Progenitor cell of endocrine pancreas (in vitro differentiated cells): ENCODE measurements at regions not wholly inside any gene's neighbourhood (a gene's known extent, or its start where the extent isn't known, plus 50 kb on each side); places are given as distances from the start of the nearest gene placed in this dataset.

ENCODE experiments used
- DNase-seq: peaks from one replicate; pipeline ENCODE4 v3.0.0; 2021; ENCODE audit warnings: low spot score; ENCODE audit not compliant: unreplicated experiment
- H3K27ac Mint-ChIP-seq: 2 replicates; pipeline ENCODE4 v1.8.0; 2021; ENCODE audit warnings: mild to moderate bottlenecking, moderate library complexity, mixed read lengths
- H3K27me3 Mint-ChIP-seq: 2 replicates; pipeline ENCODE4 v1.8.0; 2021; ENCODE audit warnings: mixed read lengths
- H3K36me3 Mint-ChIP-seq: 2 replicates; pipeline ENCODE4 v1.8.0; 2022; ENCODE audit warnings: mixed read lengths; ENCODE audit not compliant: insufficient read depth
- H3K4me1 Mint-ChIP-seq: 2 replicates; pipeline ENCODE4 v1.8.0; 2021; ENCODE audit warnings: low read depth, mixed read lengths
- H3K4me3 Mint-ChIP-seq: 2 replicates; pipeline ENCODE4 v1.8.0; 2021; ENCODE audit warnings: low read depth, mild to moderate bottlenecking, moderate library complexity, mixed read lengths
- H3K9me3 Mint-ChIP-seq: 2 replicates; pipeline ENCODE4 v1.8.0; 2021; ENCODE audit warnings: low read depth, mixed read lengths
- TF ChIP-seq, protein P1 (sequence below): fragments of 200-600 bp; sonication (generic); IDR thresholded peaks from one replicate; pipeline ENCODE4 v1.5.0; 2021; ENCODE audit warnings: antibody characterized with exemption, mild to moderate bottlenecking; ENCODE audit not compliant: unreplicated experiment

DNA sequence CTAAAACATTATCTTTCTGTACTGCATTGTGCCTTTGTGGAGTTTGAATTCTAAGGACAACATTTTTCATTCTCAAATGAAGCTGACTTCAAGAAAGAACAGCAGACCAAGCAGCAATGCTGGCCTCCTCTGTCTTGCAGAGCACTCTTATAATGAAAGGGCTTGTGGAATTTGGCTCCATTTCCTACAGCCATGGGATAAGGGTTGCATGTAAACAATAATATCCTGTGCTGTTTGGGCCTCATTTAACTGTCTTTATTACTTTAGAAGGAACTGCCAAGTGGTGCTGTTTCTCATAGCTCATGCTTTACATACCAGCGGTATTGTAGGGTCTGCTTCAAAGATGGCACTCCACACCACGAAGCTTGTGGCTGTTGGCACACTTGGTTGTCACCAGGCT is 111.4 kb upstream of the EOLA2 start:
- TF ChIP-seq, protein P1, sequence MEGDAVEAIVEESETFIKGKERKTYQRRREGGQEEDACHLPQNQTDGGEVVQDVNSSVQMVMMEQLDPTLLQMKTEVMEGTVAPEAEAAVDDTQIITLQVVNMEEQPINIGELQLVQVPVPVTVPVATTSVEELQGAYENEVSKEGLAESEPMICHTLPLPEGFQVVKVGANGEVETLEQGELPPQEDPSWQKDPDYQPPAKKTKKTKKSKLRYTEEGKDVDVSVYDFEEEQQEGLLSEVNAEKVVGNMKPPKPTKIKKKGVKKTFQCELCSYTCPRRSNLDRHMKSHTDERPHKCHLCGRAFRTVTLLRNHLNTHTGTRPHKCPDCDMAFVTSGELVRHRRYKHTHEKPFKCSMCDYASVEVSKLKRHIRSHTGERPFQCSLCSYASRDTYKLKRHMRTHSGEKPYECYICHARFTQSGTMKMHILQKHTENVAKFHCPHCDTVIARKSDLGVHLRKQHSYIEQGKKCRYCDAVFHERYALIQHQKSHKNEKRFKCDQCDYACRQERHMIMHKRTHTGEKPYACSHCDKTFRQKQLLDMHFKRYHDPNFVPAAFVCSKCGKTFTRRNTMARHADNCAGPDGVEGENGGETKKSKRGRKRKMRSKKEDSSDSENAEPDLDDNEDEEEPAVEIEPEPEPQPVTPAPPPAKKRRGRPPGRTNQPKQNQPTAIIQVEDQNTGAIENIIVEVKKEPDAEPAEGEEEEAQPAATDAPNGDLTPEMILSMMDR = no peak
- no peaks in the 10 kb centered on the region for H3K4me1 Mint-ChIP-seq
- H3K4me3 Mint-ChIP-seq = no peak overlapping the region
- no peaks in the 10 kb centered on the region for H3K27me3 Mint-ChIP-seq
- peaks cover 29% of the 10 kb centered on the region for H3K9me3 Mint-ChIP-seq
- DNase-seq = no peak
- H3K27ac Mint-ChIP-seq = no peak overlapping the region
- no peaks in the 10 kb centered on the region for H3K36me3 Mint-ChIP-seq

DNA sequence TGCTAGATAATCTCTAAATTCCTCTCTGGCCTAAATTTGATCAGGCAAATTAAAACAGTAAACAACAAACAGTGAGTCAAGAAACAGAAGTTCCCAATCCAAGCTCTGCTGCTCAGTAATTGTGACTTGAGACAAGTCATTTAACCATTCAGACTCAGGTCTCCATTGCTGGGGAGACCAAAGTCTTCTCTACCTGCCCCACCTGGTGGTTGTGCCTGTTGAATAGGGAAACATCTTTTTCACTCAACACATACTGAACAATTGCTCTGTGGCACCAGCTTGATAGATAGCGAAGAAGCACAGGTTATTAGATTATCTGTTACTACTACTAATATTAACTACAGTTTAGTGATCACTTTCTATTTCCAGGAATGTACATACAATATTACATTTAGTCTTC is 112.1 kb upstream of the EOLA2 start:
- Mint-ChIP-seq H3K4me1 (no peaks in the 10 kb centered on the region), H3K27ac (no peak overlapping the region)

DNA sequence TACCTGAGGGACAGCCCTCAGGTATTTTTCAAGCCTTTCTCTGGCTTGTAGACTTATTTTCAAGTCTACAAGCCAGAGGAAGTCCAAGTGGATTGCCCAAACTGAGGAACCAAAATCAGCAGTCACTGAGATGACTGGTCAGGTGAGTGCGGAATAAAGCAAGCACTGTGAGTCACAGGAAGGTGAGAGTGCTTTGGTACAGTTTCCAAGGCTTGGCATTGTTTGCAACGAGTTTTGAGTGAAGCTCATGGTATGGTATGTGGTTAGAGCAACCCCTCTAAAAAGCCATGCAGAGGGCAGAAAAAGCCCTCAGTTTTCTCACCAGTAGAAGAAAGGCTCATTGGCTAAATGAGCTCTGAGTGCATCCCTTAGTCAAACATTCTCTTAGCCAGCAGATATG is 112.8 kb upstream of the EOLA2 start:
- no peaks in the 10 kb centered on the region for H3K4me1 Mint-ChIP-seq
- H3K27ac Mint-ChIP-seq = no peak overlapping the region
- no peaks in the 10 kb centered on the region for H3K36me3 Mint-ChIP-seq
- H3K27me3 Mint-ChIP-seq = no peaks in the 10 kb centered on the region
- no peak overlapping the region for H3K4me3 Mint-ChIP-seq
- peaks cover 20% of the 10 kb centered on the region for H3K9me3 Mint-ChIP-seq
- TF ChIP-seq, protein P1 = no peak
- DNase-seq = no peak

More for the DNA sequence above, 112.1 kb upstream of the EOLA2 start:
- no peaks in the 10 kb centered on the region for H3K27me3 Mint-ChIP-seq
- no peaks in the 10 kb centered on the region for H3K36me3 Mint-ChIP-seq
- H3K4me3 Mint-ChIP-seq = no peak overlapping the region
- H3K9me3 Mint-ChIP-seq = peaks cover 24% of the 10 kb centered on the region
- TF ChIP-seq, protein P1 = no peak
- no peak for DNase-seq

DNA sequence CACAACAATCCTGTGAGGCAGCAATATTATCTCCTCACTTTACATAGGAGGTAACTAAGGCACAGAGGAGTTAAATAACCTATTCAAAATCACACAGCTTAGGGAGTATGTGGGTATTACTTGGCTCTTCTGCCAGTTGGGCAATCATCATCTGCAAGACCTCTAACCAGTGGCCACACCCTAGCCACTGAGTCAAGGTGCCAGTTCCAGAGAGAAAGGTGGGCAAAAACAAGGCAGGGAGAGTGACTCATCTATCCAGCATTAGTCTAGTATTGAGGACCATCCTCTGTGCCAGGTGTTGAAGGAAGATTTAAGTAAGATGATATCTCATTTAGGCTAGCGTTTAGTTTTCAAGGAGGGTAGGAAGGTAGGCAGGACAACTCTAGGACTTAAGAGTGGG is 113.9 kb upstream of the EOLA2 start:
- Mint-ChIP-seq H3K4me3 (no peak overlapping the region), H3K36me3 (no peaks in the 10 kb centered on the region), H3K4me1 (no peaks in the 10 kb centered on the region), H3K27ac (no peak overlapping the region), H3K9me3 (peaks cover 22% of the 10 kb centered on the region), H3K27me3 (no peaks in the 10 kb centered on the region)
- no peak for DNase-seq
- TF ChIP-seq, protein P1 = no peak

DNA sequence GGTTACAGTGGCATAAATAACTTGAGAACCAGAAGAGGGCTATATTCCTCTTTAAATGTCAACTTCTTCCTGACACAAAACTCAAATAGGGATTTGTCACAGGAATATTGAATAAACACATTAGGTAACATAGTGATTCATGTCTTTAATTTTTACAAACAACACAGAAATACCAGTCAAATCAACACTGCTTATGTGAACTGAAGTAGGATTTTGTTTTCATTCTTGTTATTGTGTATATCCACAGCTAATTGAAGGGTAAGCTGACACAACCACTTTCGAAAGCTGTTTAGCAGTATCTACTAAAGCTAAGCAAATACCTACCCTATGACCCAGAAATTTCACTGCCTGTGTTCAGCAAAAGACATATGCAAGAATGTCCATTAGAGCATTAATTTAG is 120.4 kb upstream of the EOLA2 start:
- Mint-ChIP-seq H3K4me3 (no peak overlapping the region), H3K4me1 (no peaks in the 10 kb centered on the region), H3K27ac (no peak overlapping the region), H3K36me3 (no peaks in the 10 kb centered on the region), H3K9me3 (peaks cover 22% of the 10 kb centered on the region), H3K27me3 (no peaks in the 10 kb centered on the region)
- DNase-seq = no peak
- TF ChIP-seq, protein P1 = no peak

DNA sequence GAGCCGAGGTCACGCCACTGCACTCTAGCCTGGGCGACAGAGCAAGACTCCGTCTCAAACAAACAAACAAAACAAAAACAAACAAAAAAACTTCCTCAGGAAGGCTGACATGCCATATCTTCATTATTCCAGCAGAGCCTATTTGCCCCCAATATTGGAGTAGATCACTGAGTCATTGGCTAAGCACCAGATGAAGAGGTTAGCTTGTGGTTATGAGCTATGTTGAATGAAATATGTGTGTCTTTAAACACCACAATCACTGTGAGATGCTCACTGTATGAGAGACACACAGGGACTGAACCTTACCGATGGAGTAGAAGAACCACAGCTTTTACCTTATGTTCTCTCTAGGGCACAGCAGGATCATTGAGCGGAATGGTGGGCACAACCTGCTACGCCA is 122.1 kb upstream of the EOLA2 start:
- H3K36me3 Mint-ChIP-seq = no peaks in the 10 kb centered on the region
- no peak for DNase-seq
- peaks cover 21% of the 10 kb centered on the region for H3K9me3 Mint-ChIP-seq
- no peak overlapping the region for H3K4me3 Mint-ChIP-seq
- no peaks in the 10 kb centered on the region for H3K27me3 Mint-ChIP-seq
- no peak overlapping the region for H3K27ac Mint-ChIP-seq
- TF ChIP-seq, protein P1 = no peak
- H3K4me1 Mint-ChIP-seq = no peaks in the 10 kb centered on the region
